Germinal center (tissue), 1 donor: ENCODE measurements at regions not wholly inside any gene's neighbourhood (a gene's known extent, or its start where the extent isn't known, plus 50 kb on each side); places are given as distances from the start of the nearest gene placed in this dataset.

Experiments used
- DNase-seq: peaks from one replicate; pipeline ENCODE4 v3.0.0; 2012; ENCODE audit warnings: mixed read lengths, low spot score

GRCh38 chr6:56005426-56005825 lies 130.0 kb upstream of the BMP5 start:
- DNase-seq = no peak

GRCh38 chr6:56004426-56004825 lies 129.0 kb upstream of the BMP5 start:
- no peak for DNase-seq

- no peak for DNase-seq
These were observed 128.2 kb upstream of the BMP5 start for GRCh38 chr6:56003616-56004015.

- DNase-seq = no peak
These were observed 126.9 kb upstream of the BMP5 start for GRCh38 chr6:56002336-56002735.

GRCh38 chr6:55998576-55998975 lies 123.2 kb upstream of the BMP5 start:
- no peak for DNase-seq

GRCh38 chr6:55997223-55997874 lies 122.0 kb upstream of the BMP5 start:
- no peak for DNase-seq

- no peak for DNase-seq
These were observed 119.1 kb upstream of the BMP5 start for GRCh38 chr6:55994531-55994930.

GRCh38 chr6:55993418-55993817 lies 118.0 kb upstream of the BMP5 start:
- DNase-seq = no peak

GRCh38 chr6:55992546-55992945 lies 117.2 kb upstream of the BMP5 start:
- DNase-seq = no peak

GRCh38 chr6:55985309-55985708 lies 109.9 kb upstream of the BMP5 start:
- no peak for DNase-seq

- no peak for DNase-seq
These were observed 108.5 kb upstream of the BMP5 start for GRCh38 chr6:55983861-55984260.

- no peak for DNase-seq
These were observed 106.3 kb upstream of the BMP5 start for GRCh38 chr6:55981660-55982059.

GRCh38 chr6:55980627-55981211 lies 105.3 kb upstream of the BMP5 start:
- peak; percentile 2 for DNase-seq

GRCh38 chr6:55979526-55979925 lies 104.1 kb upstream of the BMP5 start:
- DNase-seq = no peak

GRCh38 chr6:55977959-55978665 lies 102.7 kb upstream of the BMP5 start:
- DNase-seq = no peak

GRCh38 chr6:55974688-55975087 lies 99.3 kb upstream of the BMP5 start:
- DNase-seq = no peak

- no peak for DNase-seq
These were observed 96.7 kb upstream of the BMP5 start for GRCh38 chr6:55972091-55972490.

- no peak for DNase-seq
These were observed 94.1 kb upstream of the BMP5 start for GRCh38 chr6:55969526-55969925.

GRCh38 chr6:55968926-55969325 lies 93.5 kb upstream of the BMP5 start:
- DNase-seq = no peak

- DNase-seq = no peak
These were observed 88.7 kb upstream of the BMP5 start for GRCh38 chr6:55964136-55964535.

- no peak for DNase-seq
These were observed 87.9 kb upstream of the BMP5 start for GRCh38 chr6:55963301-55963700.

GRCh38 chr6:55960344-55960743 lies 85.0 kb upstream of the BMP5 start:
- no peak for DNase-seq

GRCh38 chr6:55958790-55959189 lies 83.4 kb upstream of the BMP5 start:
- no peak for DNase-seq
